NCI-H1436 (cell line): ENCODE measurements at regions not wholly inside any gene's neighbourhood (a gene's known extent, or its start where the extent isn't known, plus 50 kb on each side); places are given as distances from the start of the nearest gene placed in this dataset.
A peak's percentile ranks its signal among the peaks of the same experiment; 100 is the strongest.
"Not testable (repeated sequence)": the region's sequence is repeated elsewhere in the genome, so short reads cannot be mapped to it uniquely, and the experiment has no call there.

ENCODE experiments used
- DNase-seq: peaks from one replicate; lab custom pipeline; 2025; lab: John Stamatoyannopoulos, UW

GRCh38 chr11:71638801-71639519 lies 56.3 kb upstream of the KRTAP5-11 start:
- peak; percentile 2 for DNase-seq

GRCh38 chr11:71639520-71639849 lies 56.8 kb upstream of the KRTAP5-11 start:
- not testable (repeated sequence) for DNase-seq

DNA sequence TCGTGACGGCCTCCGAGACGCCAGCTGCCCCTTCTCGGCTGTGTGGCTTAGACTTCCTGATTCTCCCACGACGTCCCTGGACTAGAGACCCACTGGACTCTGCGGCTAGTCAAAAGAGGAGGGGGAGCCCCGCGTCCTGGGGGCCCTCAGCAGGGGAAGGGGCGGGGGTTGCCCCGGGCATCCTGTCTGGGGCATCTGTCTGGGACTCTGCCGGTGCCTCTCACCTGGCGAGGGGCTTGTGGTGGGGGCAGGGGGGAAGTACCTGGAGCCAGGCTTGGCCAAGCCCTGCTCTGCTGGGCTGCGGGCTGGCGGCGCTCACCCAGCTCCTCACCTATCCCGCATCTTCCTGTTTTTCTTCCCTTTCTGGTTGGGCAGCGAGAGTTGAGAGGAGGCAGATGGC lies 57.2 kb upstream of the KRTAP5-11 start:
- DNase-seq = not testable (repeated sequence)

DNA sequence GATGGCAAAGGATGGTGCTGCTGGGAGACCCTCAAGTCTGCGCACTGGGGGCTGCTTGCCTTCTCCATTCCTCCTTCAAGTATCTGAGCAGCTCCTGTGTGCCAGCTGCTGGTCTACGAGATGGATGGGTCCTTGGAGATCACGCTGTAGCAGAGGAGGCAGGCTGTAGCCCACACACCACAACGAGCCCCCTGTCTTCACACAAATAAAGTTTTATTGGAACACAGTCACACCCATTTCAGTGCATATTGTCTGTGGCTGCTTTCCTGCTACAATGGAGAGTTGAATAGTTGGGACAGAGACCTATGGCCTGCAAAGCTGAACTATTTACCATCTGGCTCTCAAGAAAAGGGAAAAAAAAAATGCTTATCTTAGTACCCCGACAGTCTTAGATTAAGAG lies 64.4 kb upstream of the KRTAP5-11 start:
- not testable (repeated sequence) for DNase-seq

GRCh38 chr11:71652998-71653397 lies 70.3 kb upstream of the KRTAP5-11 start:
- DNase-seq = not testable (repeated sequence)

DNA sequence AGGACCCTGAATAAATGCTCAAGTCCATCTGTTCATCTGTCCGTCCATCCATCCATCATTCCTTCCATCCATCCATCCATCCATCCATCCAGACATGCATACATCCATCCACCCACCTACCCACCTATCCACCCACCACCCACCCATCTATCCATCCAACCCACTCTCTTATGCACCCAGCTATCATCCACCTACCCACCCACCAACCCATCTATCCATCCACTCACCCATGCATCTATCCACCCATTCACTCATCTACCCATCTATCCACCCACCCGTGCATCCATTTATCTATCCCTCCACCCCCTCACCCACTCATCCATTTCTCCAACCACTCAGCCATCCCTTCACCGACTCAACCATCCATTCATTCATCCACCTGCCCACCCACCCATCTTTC lies 71.7 kb upstream of the KRTAP5-11 start:
- not testable (repeated sequence) for DNase-seq

- DNase-seq = not testable (repeated sequence)
Observed at GRCh38 chr11:71655041-71655440, 72.4 kb upstream of the KRTAP5-11 start.

DNA sequence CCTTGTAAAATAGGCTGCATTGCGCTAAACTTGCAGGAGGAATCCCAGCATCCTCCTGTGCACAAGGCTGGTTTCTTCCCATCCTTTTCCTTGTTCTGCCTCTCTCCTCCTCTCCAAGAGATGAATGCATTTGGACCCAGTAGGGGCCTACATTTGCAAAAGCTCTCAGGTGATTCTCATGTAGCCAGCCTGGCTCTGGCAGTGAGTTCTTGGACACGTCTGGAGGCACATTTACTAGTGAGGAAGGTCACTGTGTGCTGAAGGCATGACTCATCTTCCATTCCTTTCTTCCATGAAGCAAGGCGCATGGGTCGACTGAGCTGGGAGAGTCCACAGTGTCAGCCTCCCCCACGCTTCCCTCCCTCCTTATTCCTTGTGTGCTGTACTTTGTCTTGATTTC lies 73.8 kb upstream of the KRTAP5-11 start:
- DNase-seq = not testable (repeated sequence)

DNA sequence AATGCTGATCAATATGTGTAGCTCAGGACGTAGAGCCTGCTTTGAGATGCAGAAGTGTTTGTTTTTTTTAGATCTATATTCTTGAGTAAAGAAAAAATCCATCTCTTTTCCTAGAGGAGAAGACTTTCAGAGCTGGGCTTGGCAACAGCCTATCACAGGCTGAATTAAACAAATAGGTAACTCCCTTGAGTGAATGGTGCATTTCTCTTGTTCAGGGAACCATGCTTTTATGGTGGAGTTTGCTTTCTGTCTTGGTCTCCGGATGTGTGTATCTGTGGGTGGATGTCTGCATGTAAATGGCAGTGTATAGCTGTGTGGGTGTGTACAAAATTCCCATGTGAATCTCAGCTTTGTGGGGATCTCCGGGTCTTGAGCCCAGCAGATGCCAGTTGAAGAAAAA lies 82.3 kb upstream of the KRTAP5-11 start:
- not testable (repeated sequence) for DNase-seq

GRCh38 chr11:71698110-71698509 lies 115.4 kb upstream of the KRTAP5-11 start:
- not testable (repeated sequence) for DNase-seq

DNA sequence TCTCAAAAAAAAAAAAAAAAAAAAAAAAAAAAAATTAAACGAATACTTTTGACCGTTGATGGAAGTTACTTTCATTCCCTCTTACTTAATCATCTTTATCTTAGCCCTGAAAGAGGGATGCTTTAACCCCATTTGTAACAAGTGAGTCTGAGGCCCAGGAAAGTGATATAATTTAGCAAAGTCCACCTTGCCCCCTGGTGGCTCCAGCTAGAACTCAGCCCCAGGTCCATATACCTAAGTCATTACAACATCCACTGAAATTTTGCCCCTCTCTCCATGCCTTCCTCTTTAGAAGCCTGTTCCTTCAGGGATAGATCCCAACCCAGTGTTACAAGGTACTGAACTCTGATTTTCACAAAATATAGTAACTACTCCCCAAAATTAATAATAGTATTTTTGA lies 116.3 kb upstream of the KRTAP5-11 start:
- DNase-seq = not testable (repeated sequence)

GRCh38 chr11:71701435-71702291 lies 119.0 kb upstream of the KRTAP5-11 start:
- not testable (repeated sequence) for DNase-seq

DNA sequence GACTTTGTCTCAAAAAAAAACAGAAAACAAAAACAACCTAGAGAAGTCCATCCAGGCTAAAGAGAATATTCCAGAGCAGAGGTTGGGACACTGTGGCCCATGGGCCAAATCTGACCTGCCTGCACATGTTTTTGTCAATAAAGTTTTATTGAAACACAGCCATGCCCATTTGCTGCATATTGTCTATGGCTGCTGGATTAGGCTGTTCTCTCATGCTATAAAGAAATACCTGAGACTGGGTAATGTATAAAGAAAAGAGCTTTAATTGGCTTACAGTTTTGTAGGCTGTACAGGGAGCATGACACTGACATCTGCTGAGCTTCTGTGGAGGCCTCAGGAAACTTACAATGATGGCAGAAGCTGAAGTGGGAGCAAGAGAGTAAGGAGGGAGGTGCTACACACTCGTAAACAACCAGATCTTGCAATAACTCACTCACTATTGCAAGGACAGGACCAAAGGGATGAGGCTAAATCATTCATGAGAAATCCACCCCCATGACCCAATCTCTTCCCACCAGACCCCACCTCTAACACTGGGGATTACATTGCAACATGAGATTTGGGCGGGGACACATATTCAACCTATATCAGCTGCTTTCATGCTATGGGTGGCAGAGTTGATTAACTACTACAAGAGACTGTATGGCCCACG lies 122.5 kb upstream of the KRTAP5-11 start:
- DNase-seq = not testable (repeated sequence)

DNA sequence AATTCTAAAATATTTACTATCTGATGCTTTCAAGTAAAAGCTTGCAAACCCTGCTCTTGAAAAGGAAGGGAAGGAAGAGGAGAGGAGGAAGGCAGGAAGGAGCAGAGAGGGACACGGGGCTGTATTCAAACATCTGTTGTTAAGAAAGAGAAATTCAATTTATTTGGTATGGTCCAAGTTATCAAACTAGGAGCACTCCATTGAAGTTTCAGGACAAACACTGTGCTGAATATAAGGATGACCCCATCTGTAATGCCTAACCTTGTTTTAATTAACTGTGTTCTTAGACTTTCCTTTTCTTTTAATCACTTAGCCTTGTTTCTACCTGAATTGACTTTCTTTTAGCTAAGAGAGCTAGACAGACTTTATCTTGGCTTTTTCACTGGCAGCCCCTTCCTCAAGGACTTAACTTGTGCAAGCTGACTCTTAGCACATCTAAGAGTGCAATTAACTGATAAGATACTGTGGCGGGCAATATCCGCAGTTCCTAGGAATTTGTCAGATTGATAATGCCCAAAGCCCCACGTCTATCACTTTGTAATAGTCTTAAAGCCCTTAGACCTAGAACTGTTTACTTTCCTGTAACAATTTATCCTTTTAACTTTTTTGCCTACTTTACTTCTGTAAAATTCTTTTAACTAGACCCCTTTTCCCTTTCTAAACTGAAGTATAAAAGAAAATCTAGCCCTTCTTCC lies 123.2 kb upstream of the KRTAP5-11 start:
- DNase-seq = not testable (repeated sequence)

- not testable (repeated sequence) for DNase-seq
Observed at GRCh38 chr11:71707083-71707482, 124.4 kb upstream of the KRTAP5-11 start.

GRCh38 chr11:71709541-71709940 lies 123.5 kb upstream of the DEFB108B start:
- DNase-seq = not testable (repeated sequence)

DNA sequence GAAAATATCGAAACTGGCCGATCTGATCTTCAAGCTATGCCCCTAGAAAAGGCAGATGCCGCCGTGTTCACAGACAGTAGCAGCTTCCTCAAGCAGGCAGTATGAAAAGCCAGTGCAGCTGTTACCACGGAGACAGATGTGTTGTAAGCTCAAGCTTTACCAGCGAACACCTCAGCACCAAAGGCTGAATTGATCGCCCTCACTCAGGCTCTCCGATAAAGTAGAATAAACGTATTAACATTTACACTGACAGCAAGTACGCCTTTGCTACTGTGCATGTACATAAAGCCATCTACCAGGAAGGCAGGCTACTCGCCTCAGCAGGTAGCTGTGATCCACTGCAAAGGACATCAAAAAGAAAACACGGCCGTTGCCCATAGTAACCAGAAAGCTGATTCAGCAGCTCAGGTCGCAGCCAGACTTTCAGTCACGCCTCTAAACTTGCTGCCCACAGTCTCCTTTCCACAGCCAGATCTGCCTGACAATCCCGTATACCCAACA lies 122.8 kb upstream of the DEFB108B start:
- DNase-seq = not testable (repeated sequence)

GRCh38 chr11:71710701-71711385 lies 122.2 kb upstream of the DEFB108B start:
- DNase-seq = not testable (repeated sequence)

DNA sequence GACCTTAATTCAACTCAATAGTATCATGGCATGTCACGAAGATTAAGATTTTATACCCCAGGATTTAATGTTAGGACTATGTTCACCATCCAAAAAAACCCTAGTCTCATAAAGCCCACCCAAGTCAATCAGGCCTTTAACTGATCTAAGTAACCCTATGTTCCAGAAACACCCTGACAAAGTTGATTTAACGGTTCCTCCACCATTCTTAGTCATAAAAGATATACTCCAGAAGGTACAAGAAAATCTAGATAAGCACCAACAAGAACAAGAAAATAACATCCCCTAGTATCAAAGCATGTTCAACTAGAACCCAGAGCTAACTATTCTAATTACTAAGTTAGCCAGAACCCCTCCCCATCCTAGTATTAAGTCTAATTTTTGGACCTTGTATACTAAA lies 120.7 kb upstream of the DEFB108B start:
- DNase-seq = not testable (repeated sequence)

GRCh38 chr11:71712846-71713245 lies 120.2 kb upstream of the DEFB108B start:
- not testable (repeated sequence) for DNase-seq

DNA sequence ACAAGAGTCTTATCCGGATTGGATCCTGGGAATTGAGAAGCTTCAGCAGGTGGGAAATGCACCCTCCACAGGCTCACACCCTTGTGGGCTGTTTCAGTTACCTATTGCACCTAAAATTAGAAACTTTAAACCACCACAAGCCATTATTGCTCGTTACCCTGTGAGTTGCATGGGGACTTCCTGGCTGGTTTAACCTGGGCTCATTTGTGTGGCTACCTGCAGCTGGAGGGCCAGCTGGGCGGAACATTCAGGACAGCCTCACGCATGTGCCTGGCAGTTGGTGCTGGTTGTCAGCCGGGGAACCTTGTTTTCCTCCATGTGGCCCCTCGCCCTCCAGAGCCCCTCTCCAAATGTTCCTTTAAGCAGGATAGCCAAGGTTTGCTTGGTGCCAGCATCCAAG lies 118.5 kb upstream of the DEFB108B start:
- not testable (repeated sequence) for DNase-seq
